Spleen (tissue), 7 donors: ENCODE measurements at regions not wholly inside any gene's neighbourhood (a gene's known extent, or its start where the extent isn't known, plus 50 kb on each side); places are given as distances from the start of the nearest gene placed in this dataset.

ENCODE experiments used
- CTCF ChIP-seq, 11 experiments: fragments of 200-600 bp in 7 of 11; fragments of 450-650 bp in 4 of 11; sonication (generic) in 4 of 11; IDR thresholded peaks in 8 of 11; conservative IDR thresholded peaks in 3 of 11; 1 replicate in 7 of 11; 2 replicates in 4 of 11; pipeline versions ENCODE4 v1.4.0 to v1.8.0; 2016 to 2021; ENCODE audit warnings: antibody characterized with exemption in 11 of 11, inconsistent platforms in 4 of 11, mild to moderate bottlenecking in 1 of 11
- POLR2A ChIP-seq, 3 donors: fragments of 450-650 bp; IDR thresholded peaks; one replicate each; pipeline ENCODE4 v1.5.1; 2017; ENCODE audit warnings: antibody characterized with exemption in 3 of 3, mild to moderate bottlenecking in 1 of 3
- POLR2AphosphoS5 ChIP-seq, 3 donors: sonication (generic); formaldehyde crosslinking; IDR thresholded peaks; one replicate each; pipeline ENCODE4 v1.5.1; 2017; ENCODE audit warnings: antibody characterized with exemption in 3 of 3
- donor health status: DM: no; HTN: no; CAD: no; lungs with moderate emphysema.
- donor health status: DM: no; HTN: no; CAD: no.
- donor health status: DM: no; HTN: no; CAD: no.

- TF ChIP-seq CTCF (IDR thresholded peaks at IDR 0.05 in 8 of 11, conservative IDR thresholded peaks at IDR 0.05 in 3 of 11) (no peak), POLR2AphosphoS5 (IDR thresholded peaks at IDR 0.05) (no peak), POLR2A (IDR thresholded peaks at IDR 0.05) (no peak)
Measured at GRCh38 chr7:53315981-53316380, 280.5 kb downstream of the POM121L12 start.
